ENCODE measurements at regions not wholly inside any gene's neighbourhood (a gene's known extent, or its start where the extent isn't known, plus 50 kb on each side); places are given as distances from the start of the nearest gene placed in this dataset.

DNA sequence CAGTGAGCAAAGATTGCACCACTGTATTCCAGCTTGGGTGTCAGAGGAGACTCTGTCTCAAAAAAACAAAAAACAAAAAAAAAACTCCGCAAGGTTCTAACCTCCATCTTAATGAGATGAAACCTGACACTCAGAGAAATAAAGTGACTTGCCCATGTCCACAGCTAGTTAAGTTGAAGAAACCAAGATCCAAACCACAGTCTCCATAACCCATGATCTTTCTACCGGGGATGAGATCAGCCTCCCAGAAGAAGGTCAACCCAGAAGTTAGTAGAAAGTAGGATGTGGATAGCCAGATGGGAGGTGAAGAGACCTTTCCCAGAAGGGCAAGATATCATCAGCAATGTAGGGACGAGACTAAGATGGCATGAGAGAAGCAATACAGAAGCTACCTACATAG, 140.4 kb upstream of the ADRA1B start:
- intact Hi-C loops (cut with DNase I) = loop anchor here (5.0 to 10.0 kb wide), 5 partner anchors 136 to 269 kb away; no protein-coding TSS in a partner anchor
- Histone ChIP-seq H3K27me3 (ENCODE audit: control insufficient read depth in 1 of 2, insufficient read depth in 2 of 2, low read length in 1 of 2) (no peaks in the 10 kb centered on the region), H3K9me3 (ENCODE audit: control insufficient read depth, low read length) (no peaks in the 10 kb centered on the region), H3K27ac (ENCODE audit: low read depth in 1 of 2, low read length in 2 of 2) (peak overlapping the region; percentile 42 to 63), H3K36me3 (ENCODE audit: control insufficient read depth in 1 of 2, insufficient read depth in 2 of 2, low read length in 1 of 2) (no peaks in the 10 kb centered on the region), H3K4me3 (ENCODE audit: low read length in 2 of 2) (no peak overlapping the region), H3K4me1 (ENCODE audit: control insufficient read depth in 1 of 2, insufficient read depth in 2 of 2, low read length in 2 of 2) (peaks cover 13 to 14% of the 10 kb centered on the region in 2 donors)
- ATAC-seq (ENCODE audit: low FRiP score) = no peak
- no peak for DNase-seq
- 96% methylated on average over 3 of the region's 3 CpGs for WGBS, 2 donors

DNA sequence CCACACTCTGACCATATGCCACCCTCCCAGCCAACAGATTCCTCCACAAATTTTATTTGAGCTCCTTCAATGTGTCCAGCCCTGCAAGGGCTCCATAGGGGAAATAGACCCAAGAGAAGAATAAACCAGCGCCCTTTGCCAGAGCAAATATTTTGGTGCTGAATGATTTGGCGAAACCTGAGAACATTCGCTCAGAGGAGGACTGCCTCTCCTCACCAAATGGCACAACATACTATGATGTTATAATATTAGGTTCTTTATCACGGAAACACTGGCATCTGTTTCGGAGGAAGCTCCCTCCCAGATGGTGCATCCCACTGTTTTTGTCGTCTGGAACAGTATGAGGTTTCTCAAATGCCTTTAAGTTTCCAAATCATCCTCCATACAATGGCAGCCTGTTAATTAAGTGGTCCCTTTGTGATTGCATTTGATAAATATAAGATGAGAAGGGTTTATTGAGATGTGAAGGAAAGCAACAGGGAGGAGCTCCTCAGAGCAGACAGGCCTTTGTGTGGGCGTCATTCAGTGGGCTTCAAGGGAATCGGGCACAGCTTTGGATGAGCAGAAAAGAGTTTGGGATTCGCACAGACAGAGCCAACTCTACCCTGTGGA, 139.1 kb upstream of the ADRA1B start:
- Histone ChIP-seq H3K36me3 (ENCODE audit: control insufficient read depth in 1 of 2, insufficient read depth in 2 of 2, low read length in 1 of 2) (no peaks in the 10 kb centered on the region), H3K9me3 (ENCODE audit: control insufficient read depth, low read length) (no peaks in the 10 kb centered on the region), H3K4me1 (ENCODE audit: control insufficient read depth in 1 of 2, insufficient read depth in 2 of 2, low read length in 2 of 2) (peaks cover 16 to 20% of the 10 kb centered on the region in 2 donors), H3K4me3 (ENCODE audit: low read length in 2 of 2) (no peak overlapping the region), H3K27ac (ENCODE audit: low read depth in 1 of 2, low read length in 2 of 2) (peak overlapping the region; percentile 52 to 85), H3K27me3 (ENCODE audit: control insufficient read depth in 1 of 2, insufficient read depth in 2 of 2, low read length in 1 of 2) (no peaks in the 10 kb centered on the region)
- intact Hi-C loops (cut with DNase I) = loop anchor here (5.0 to 10.0 kb wide), 5 partner anchors 135 to 270 kb away; no protein-coding TSS in a partner anchor
- DNase-seq = no peak
- 39% methylated on average over 9 of the region's 9 CpGs for WGBS, 2 donors
- no peak for ATAC-seq (ENCODE audit: low FRiP score)

DNA sequence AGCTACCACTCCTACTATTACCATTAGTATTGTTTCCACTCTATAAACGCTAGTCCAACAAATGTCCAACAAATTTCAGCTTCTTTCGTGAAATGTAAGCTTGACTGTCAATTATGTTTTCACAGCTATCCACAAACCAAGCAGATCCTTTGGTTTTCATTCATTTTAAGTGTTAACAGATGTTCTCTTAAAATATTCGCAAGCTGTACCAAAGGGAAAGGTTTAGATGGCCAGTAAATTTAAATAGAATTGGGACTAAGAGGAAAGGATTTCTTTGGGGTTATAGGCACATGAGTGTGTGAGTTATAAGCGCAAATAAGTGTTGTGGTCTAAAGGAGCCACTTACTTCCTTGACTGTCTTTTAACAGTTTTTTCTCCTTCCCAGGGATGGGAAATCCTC, 136.8 kb upstream of the ADRA1B start:
- H3K27ac ChIP-seq (ENCODE audit: low read depth in 1 of 2, low read length in 2 of 2) = peak overlapping the region; percentile 97 to 98
- intact Hi-C loops (cut with DNase I) = loop anchor here (5.0 to 10.0 kb wide), 5 partner anchors 133 to 272 kb away; no protein-coding TSS in a partner anchor

DNA sequence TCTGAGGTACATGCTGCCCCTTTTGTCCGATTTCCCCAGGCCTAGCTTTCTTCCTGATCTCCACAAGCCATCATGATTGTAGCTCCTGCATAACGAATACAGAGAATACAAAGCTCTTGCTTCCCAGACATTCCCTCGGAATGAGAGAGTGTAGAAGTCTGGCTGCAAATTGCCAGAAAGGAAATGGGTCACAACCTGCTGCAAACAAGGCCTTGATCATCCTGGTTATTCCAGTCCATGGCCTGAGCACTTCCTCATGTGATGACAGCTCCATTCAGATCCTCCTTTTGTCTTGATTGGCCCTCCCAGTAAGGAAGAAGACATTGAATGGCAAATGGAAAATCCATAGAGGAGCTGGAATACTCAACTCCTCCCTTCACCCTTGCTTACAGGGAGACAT, 136.0 kb upstream of the ADRA1B start:
- intact Hi-C loops (cut with DNase I) = loop anchor here in 1 of 2 donors (5.0 kb wide), 1 partner anchor 132 kb away; no protein-coding TSS in a partner anchor
- no peak for DNase-seq
- no peak overlapping the region for H3K4me3 ChIP-seq (ENCODE audit: low read length in 2 of 2)
- H3K27me3 ChIP-seq (ENCODE audit: control insufficient read depth in 1 of 2, insufficient read depth in 2 of 2, low read length in 1 of 2) = no peaks in the 10 kb centered on the region
- ATAC-seq (ENCODE audit: low FRiP score) = no peak
- peaks cover 15 to 20% of the 10 kb centered on the region in 2 donors for H3K4me1 ChIP-seq (ENCODE audit: control insufficient read depth in 1 of 2, insufficient read depth in 2 of 2, low read length in 2 of 2)
- no peaks in the 10 kb centered on the region for H3K36me3 ChIP-seq (ENCODE audit: control insufficient read depth in 1 of 2, insufficient read depth in 2 of 2, low read length in 1 of 2)
- no peaks in the 10 kb centered on the region for H3K9me3 ChIP-seq (ENCODE audit: control insufficient read depth, low read length)
- H3K27ac ChIP-seq (ENCODE audit: low read depth in 1 of 2, low read length in 2 of 2) = peak overlapping the region; percentile 97 to 98
- WGBS, 2 donors = 9 to 13% methylated on average over 3 of the region's 3 CpGs

More for the DNA sequence above, 136.8 kb upstream of the ADRA1B start:
- 89 to 90% methylated on average over 4 of the region's 4 CpGs for WGBS, 2 donors
- Histone ChIP-seq H3K36me3 (ENCODE audit: control insufficient read depth in 1 of 2, insufficient read depth in 2 of 2, low read length in 1 of 2) (no peaks in the 10 kb centered on the region), H3K4me1 (ENCODE audit: control insufficient read depth in 1 of 2, insufficient read depth in 2 of 2, low read length in 2 of 2) (peaks cover 15 to 20% of the 10 kb centered on the region in 2 donors), H3K27me3 (ENCODE audit: control insufficient read depth in 1 of 2, insufficient read depth in 2 of 2, low read length in 1 of 2) (no peaks in the 10 kb centered on the region), H3K4me3 (ENCODE audit: low read length in 2 of 2) (no peak overlapping the region), H3K9me3 (ENCODE audit: control insufficient read depth, low read length) (no peaks in the 10 kb centered on the region)
- ATAC-seq (ENCODE audit: low FRiP score) (no peak), DNase-seq (no peak)

DNA sequence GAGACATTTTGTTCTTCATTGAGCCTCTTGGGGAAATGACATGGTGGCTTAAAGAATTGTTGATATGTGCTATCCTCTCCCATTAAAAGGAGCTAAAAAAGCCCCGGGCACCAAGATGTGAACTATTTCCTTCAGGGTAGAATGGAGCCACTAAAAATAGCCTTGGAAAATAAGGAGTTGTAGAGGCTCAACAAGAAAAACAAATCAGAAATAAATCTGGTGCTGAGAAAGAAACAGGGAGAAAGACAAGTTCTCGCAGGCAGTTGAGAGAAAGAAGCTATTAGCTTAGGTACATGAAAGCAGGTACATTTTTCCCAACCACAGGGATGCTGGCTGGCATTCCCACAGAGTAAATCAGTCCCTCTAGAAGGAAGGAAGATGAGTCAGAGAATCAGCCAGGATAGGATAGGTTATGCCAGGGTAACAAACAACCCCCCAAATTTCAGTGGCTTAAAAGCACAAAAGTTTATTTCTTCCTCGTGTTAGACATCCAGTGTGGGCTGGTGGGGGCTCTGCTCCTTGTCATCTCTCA, 134.6 kb upstream of the ADRA1B start:
- no peaks in the 10 kb centered on the region for H3K36me3 ChIP-seq (ENCODE audit: control insufficient read depth in 1 of 2, insufficient read depth in 2 of 2, low read length in 1 of 2)
- H3K27me3 ChIP-seq (ENCODE audit: control insufficient read depth in 1 of 2, insufficient read depth in 2 of 2, low read length in 1 of 2) = no peaks in the 10 kb centered on the region
- peaks cover 15 to 20% of the 10 kb centered on the region in 2 donors for H3K4me1 ChIP-seq (ENCODE audit: control insufficient read depth in 1 of 2, insufficient read depth in 2 of 2, low read length in 2 of 2)
- DNase-seq (no peak), ATAC-seq (ENCODE audit: low FRiP score) (peak; percentile 57)
- H3K27ac ChIP-seq (ENCODE audit: low read depth in 1 of 2, low read length in 2 of 2) = peak overlapping the region; percentile 73 to 97
- H3K4me3 ChIP-seq (ENCODE audit: low read length in 2 of 2) = no peak overlapping the region
- 7 to 9% methylated on average over 3 of the region's 3 CpGs for WGBS, 2 donors
- H3K9me3 ChIP-seq (ENCODE audit: control insufficient read depth, low read length) = no peaks in the 10 kb centered on the region
- intact Hi-C loops (cut with DNase I) = loop anchor here in 1 of 2 donors (5.0 kb wide), 1 partner anchor 131 kb away; no protein-coding TSS in a partner anchor

DNA sequence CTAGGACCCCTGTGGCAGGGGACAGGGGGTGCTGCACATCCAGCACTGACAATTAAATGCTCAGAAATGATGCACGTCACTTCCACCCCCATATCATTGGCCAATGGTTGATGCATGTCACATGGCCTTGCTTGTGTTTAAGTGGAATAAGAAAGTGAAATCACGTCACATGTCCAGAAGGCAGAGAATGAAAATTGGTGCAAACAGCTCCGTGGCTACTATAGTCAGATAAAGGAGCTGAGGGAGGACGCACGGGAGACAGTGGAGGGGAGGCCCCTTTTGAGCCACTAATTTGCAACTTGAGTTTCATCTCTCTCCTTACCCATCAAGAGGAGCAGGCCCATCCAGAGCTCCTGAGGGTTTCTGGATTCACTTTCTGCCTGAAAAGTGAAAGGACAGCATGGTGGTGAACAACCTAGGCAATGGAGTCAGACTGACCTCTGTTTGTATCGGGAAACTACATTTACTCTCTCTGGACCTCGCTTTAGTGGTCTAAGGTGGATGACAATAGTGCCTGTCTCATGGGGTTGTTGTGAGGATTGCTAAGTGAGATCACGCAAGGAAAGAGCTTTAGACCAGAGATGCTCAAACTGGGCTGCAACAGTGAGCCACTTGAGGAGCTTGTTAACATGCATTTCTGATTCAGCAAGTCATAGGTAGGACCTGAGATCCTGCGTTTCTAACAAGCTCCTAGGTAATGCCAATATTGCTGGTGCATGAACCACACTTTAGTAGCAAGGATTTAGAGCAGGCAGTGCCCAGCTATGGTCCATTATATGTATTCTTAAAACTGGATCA, 133.9 kb upstream of the ADRA1B start:
- H3K4me3 ChIP-seq (ENCODE audit: low read length in 2 of 2) = no peak overlapping the region
- no peak for ATAC-seq (ENCODE audit: low FRiP score)
- H3K27me3 ChIP-seq (ENCODE audit: control insufficient read depth in 1 of 2, insufficient read depth in 2 of 2, low read length in 1 of 2) = no peaks in the 10 kb centered on the region
- peak overlapping the region; percentile 60 to 97 for H3K27ac ChIP-seq (ENCODE audit: low read depth in 1 of 2, low read length in 2 of 2)
- WGBS, 2 donors = 63 to 67% methylated on average over 9 of the region's 9 CpGs
- intact Hi-C loops (cut with DNase I) = loop anchor here in 1 of 2 donors (5.0 kb wide), 1 partner anchor 130 kb away; no protein-coding TSS in a partner anchor
- no peaks in the 10 kb centered on the region for H3K36me3 ChIP-seq (ENCODE audit: control insufficient read depth in 1 of 2, insufficient read depth in 2 of 2, low read length in 1 of 2)
- H3K4me1 ChIP-seq (ENCODE audit: control insufficient read depth in 1 of 2, insufficient read depth in 2 of 2, low read length in 2 of 2) = peaks cover 13 to 15% of the 10 kb centered on the region in 2 donors
- no peaks in the 10 kb centered on the region for H3K9me3 ChIP-seq (ENCODE audit: control insufficient read depth, low read length)
- DNase-seq = no peak

DNA sequence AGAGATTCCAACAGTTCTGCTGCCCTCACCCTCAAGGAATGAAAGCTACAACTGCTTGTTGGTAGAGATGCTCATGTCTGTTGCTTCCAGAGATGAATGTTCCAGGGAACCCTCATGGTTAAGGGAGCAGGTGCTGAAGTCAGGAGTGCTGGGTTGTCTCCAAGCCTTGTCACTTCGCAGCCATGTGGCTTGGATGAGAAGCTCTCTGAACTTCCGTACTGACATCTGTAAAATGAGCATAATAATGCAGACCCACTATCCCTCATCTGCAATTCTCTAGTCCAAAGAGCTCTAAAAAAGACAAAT, 133.3 kb upstream of the ADRA1B start:
- no peaks in the 10 kb centered on the region for H3K27me3 ChIP-seq (ENCODE audit: control insufficient read depth in 1 of 2, insufficient read depth in 2 of 2, low read length in 1 of 2)
- no peak for ATAC-seq (ENCODE audit: low FRiP score)
- no peaks in the 10 kb centered on the region for H3K36me3 ChIP-seq (ENCODE audit: control insufficient read depth in 1 of 2, insufficient read depth in 2 of 2, low read length in 1 of 2)
- peak overlapping the region in 1 of 2 donors; percentile 60 for H3K27ac ChIP-seq (ENCODE audit: low read depth in 1 of 2, low read length in 2 of 2)
- H3K9me3 ChIP-seq (ENCODE audit: control insufficient read depth, low read length) = no peaks in the 10 kb centered on the region
- no peak for DNase-seq
- no peak overlapping the region for H3K4me3 ChIP-seq (ENCODE audit: low read length in 2 of 2)
- peaks cover 13 to 16% of the 10 kb centered on the region in 2 donors for H3K4me1 ChIP-seq (ENCODE audit: control insufficient read depth in 1 of 2, insufficient read depth in 2 of 2, low read length in 2 of 2)
- intact Hi-C loops (cut with DNase I) = loop anchor here in 1 of 2 donors (5.0 kb wide), 1 partner anchor 129 kb away; no protein-coding TSS in a partner anchor
- WGBS, 2 donors = 82 to 87% methylated on average over 2 of the region's 2 CpGs

DNA sequence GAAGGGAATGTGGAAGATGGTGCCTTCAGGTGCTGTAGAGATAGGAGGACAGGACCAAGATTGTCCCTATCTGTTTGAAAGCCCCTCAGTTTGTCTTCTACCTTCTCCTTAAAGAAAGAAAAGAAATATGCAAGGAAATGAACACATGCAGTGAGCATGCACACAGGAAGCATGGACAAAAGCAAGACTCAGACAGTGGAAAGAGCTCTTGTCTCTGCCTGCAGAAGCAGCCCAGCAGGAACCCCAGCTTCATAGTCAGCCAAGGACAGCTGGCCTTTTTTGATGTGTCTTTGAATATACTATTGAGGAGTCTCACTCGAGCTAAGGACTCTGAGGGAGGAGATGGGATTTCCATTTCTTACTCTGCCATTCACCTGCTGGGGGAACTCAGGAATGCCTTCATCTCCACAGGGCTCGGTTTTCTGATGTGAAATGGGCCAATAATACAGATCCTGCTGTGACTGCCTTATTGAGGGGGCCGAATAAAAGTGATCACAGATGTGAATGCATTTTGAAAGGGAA, 132.5 kb upstream of the ADRA1B start:
- intact Hi-C loops (cut with DNase I) = loop anchor here in 1 of 2 donors (5.0 kb wide), 1 partner anchor 129 kb away; no protein-coding TSS in a partner anchor
- DNase-seq = no peak
- no peaks in the 10 kb centered on the region for H3K9me3 ChIP-seq (ENCODE audit: control insufficient read depth, low read length)
- no peaks in the 10 kb centered on the region for H3K27me3 ChIP-seq (ENCODE audit: control insufficient read depth in 1 of 2, insufficient read depth in 2 of 2, low read length in 1 of 2)
- H3K4me3 ChIP-seq (ENCODE audit: low read length in 2 of 2) = no peak overlapping the region
- no peaks in the 10 kb centered on the region for H3K36me3 ChIP-seq (ENCODE audit: control insufficient read depth in 1 of 2, insufficient read depth in 2 of 2, low read length in 1 of 2)
- peak overlapping the region; percentile 47 to 87 for H3K27ac ChIP-seq (ENCODE audit: low read depth in 1 of 2, low read length in 2 of 2)
- 87 to 88% methylated on average over 3 of the region's 3 CpGs for WGBS, 2 donors
- ATAC-seq (ENCODE audit: low FRiP score) = no peak
- peaks cover 15 to 18% of the 10 kb centered on the region in 2 donors for H3K4me1 ChIP-seq (ENCODE audit: control insufficient read depth in 1 of 2, insufficient read depth in 2 of 2, low read length in 2 of 2)

All from aorta (tissue), 5 donors.